Hematopoietic multipotent progenitor cell treated with erythropoietin and hydrocortisone succinate and interleukin-3 and kit ligand, for 6 days (in vitro differentiated cells): ENCODE measurements at regions not wholly inside any gene's neighbourhood (a gene's known extent, or its start where the extent isn't known, plus 50 kb on each side); places are given as distances from the start of the nearest gene placed in this dataset.

Experiments used
- DNase-seq: peaks from one replicate; pipeline ENCODE4 v3.0.0-alpha.2; 2015

- DNase-seq = no peak
Observed at GRCh38 chr5:2656206-2656605, 95.3 kb downstream of the IRX2 start.

DNA sequence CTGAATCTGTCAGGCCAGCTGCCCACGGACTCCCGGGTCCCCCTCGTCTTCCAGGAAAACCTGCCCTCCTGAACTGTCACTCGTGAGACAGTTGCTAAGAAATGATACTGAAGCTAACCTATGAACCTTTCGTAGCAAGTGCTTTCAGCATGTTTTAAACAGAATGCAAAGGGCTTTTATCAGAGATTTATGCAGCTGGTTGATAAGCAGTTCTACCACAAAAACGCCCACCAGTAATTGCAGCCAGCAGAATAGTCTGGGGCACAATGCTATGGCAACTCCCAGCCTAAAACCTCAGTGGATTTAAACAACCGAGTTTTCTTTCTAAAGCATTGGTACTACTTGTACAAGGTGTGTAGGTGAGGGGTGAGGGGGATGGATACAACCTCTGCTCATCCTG, 97.5 kb downstream of the IRX2 start:
- no peak for DNase-seq

DNA sequence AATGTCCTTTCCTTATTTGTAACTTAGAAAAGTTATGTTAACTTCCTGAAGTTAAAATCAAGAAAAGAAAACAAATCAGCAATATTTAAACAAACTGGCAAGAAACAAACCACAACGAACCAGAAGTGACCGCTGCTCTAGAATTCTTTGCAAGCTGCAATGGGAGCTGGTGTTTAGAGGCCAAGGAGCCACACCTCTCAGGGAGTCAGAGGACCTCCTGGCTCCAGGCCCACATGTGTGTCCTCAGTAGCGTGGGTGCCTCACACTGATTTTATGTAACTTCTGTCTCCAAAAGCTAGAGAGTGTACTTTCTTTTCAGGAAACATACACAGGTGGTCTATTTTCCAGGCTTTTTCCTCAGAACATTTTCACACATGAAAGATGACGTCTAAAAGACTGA, 100.4 kb downstream of the IRX2 start:
- no peak for DNase-seq

GRCh38 chr5:2642684-2643345, 108.7 kb downstream of the IRX2 start:
- no peak for DNase-seq

DNA sequence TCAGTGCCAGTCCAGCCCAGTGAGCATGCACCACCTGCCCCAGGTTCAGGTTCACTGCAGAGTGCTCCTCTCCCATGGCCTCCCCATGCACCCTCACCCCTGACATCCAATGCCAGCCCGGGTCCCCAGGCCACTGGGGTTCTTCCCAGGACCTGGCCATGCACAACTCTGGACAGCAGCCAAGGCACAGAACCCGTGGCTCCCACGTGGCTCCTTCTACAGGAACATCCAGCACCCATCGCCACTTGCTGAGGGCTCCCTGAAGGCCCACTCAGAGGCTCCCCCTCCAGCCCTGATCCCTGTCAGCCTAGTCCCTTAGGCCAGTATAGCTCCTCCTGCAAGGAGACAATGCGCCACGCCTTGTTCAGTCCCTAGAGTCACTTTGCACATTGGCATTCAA, 110.8 kb downstream of the IRX2 start:
- no peak for DNase-seq

DNA sequence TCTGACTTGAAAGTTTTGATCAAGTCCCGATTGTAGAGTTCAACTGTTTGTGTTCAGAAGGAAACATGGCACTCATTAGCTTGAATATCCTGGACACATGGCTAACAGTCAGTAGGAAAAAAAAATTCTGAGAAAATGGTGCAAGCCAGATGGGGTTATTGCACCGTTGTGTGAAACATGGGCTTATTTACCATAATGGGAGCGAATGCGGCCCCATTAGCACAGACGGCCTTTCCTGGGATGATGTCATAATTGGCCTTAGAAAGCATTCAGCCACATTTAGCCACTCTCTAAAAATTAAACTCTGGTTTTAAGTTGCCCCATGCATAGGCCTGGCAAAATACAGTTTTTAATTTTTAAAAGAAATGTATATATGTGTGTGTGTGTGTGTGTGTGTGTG, 112.1 kb downstream of the IRX2 start:
- DNase-seq = no peak

- no peak for DNase-seq
Observed at GRCh38 chr5:2634399-2635176, 116.9 kb downstream of the IRX2 start.

DNA sequence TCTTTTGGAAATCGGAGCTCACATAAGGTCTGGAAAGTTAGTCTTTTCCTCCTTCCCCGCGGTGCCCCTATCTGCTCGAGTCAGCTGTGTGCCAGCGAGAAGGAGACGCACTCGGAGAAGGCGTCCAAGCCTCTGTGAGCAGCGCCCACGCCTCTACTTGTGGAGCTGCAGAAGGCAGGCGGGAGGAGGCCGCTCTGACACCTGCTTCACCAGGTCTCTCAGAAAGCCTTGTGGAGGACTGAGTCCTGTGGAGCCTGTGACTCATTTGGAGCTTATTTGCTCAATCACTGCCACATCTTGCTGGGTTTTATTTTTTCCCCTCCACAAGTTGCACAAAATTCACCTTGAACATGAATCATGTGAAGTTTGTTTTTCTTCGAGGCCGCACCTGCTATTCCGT, 117.5 kb downstream of the IRX2 start:
- DNase-seq = no peak

DNA sequence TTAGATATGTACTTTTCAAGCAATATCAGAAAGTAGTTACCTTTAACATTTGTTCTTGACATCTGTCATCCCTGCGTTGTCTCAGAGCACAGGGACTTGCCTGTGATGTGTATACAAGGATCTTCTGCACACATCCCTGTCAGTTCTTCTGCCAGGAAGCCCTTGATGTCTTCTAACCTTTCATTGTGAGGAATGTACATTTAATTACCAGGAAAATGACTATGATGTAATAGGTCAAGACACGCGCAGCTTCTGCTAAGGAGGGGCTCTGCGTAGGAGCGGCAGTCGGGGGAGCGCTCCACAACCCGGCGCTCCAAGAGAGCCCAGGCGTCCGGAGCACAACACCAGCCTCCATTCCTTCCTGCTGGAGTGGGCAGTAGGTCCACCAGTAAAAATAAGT, 119.7 kb downstream of the IRX2 start:
- no peak for DNase-seq

GRCh38 chr5:2629045-2629444, 122.4 kb downstream of the IRX2 start:
- DNase-seq = no peak

GRCh38 chr5:2627867-2628266, 123.6 kb downstream of the IRX2 start:
- no peak for DNase-seq

- no peak for DNase-seq
Observed at GRCh38 chr5:2626572-2626971, 124.9 kb downstream of the IRX2 start.

GRCh38 chr5:2622866-2623265, 128.6 kb downstream of the IRX2 start:
- no peak for DNase-seq

DNA sequence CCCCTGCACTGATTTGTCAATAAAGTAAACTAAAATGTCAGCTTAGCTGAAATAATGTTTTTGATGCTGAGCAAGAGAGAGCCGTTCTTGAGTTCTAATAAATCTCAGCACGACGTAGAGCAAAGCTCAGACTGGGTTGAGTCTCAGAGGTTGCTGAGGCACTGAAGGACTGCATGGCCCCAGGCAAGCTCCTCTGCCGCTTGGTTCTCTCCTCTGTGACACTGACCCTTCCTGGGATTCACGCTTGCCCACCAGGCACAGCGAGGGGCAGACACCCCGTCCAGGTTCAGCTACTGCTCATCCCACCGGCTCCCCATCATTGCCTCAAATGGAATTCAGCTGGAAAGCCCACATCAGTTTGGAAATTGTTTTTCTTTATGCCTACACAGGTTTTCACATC, 129.8 kb downstream of the IRX2 start:
- no peak for DNase-seq

DNA sequence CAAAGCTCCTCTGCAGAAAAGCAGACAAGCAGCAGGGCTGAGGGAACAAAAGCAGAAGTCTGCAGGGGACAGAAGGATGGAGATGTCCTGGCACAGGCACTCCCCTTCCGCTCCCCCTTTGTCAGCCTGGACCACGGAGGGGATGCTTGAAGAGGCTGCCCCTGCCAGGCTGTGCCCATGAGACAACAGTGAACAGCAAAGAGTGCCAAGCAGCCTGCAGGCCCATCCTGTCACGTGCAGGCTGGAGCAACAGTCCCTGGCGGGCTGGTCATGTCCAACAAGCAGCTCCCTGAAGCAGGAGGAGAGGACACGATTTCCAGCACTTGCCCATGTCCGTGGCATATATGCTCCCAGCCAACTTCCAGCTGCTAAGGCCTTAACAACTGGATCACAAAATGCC, 132.3 kb downstream of the IRX2 start:
- DNase-seq = no peak

- DNase-seq = no peak
Observed at GRCh38 chr5:2617461-2617860, 134.0 kb downstream of the IRX2 start.

GRCh38 chr5:2615917-2616316, 135.6 kb downstream of the IRX2 start:
- no peak for DNase-seq

DNA sequence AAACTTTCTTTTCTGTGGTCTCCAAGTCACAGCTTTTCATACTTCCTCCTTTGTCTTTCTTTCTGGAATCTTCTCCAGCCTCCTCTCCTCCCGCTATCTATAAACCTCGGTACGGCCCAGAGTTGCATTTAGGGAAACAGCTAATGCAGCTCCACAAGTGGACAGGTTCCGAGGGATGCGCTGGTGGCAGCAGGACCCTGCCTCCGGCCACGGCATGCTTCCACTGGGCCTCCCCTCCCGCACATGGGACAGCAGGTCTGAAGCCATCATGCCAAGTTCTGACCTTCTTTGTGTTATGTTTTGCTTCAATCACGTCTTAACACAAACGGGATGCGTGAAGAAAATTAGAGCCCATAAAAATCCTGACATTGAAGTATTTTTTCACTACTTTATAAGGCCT, 136.9 kb downstream of the IRX2 start:
- DNase-seq = no peak

- no peak for DNase-seq
Observed at GRCh38 chr5:2611659-2612058, 139.8 kb downstream of the IRX2 start.

DNA sequence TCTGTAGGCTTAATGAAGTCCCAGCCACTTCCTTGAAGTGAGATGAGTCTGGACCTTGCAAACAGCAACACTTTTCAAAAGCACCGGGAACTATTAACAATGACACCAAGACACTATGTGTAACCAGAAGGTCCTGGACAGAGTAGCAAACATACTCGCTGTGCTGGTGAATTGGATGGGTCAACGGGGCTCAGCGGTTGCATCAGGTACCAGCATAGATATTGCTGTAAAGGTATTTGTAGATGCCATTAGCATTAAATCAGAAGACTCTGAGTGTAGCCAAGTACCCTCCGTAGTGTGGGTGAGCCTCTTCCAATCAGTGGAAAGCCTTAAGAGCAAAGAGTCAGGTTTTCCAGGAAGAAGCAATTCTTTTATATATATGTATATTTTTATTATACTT, 140.5 kb downstream of the IRX2 start:
- DNase-seq = no peak

DNA sequence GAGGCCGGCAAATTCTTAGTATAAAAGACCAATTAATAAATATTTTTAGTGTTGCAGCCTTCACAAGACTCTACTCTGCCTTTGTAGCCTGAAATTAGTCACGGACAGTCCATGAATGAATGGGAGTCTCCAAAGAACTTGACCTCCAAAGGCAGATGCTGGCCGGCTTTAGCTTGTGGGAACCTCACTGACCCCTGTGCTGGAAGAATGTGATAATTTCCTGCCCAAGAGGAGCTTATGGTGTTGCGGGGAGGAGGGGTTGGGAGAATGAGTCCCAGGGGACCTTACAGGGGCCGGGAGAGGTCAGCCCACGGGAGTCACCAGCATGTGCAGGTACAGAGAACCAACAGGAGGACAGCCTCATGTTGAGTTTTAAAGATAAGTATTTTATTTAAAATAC, 143.1 kb downstream of the IRX2 start:
- no peak for DNase-seq

DNA sequence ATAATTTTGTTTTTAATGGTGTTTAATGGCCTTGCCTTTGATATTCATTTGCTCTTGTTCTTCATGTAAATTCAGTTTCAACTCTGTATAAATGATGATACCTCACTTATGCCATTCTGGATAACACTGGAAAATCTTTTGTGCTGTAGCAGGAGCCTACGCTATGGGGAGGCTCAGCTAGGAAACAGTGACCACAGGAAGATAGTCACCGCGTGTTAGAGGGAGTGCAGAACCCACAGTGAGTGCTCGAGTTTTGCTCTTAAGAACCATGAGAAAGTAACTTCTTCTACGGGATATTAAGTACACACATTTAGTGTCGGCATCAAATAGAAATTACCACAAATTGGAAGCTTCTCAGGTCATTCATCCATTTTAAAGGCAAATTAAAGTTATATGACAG, 143.9 kb downstream of the IRX2 start:
- DNase-seq = no peak

DNA sequence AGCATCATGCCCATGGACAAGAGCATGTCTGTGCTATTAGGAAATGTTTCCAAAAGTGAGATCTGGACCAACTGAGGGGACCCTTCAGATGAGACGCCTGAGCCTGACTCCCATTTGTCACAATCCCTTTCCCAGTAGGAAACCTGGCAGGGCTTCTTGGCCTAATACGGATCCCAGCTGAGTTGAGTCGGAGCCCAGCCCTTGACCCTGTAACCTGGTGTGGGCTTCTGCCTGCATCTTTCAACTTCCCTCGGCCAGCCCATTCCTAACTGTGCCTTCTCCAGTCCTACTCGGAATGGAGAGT, 148.3 kb downstream of the IRX2 start:
- DNase-seq = no peak

DNA sequence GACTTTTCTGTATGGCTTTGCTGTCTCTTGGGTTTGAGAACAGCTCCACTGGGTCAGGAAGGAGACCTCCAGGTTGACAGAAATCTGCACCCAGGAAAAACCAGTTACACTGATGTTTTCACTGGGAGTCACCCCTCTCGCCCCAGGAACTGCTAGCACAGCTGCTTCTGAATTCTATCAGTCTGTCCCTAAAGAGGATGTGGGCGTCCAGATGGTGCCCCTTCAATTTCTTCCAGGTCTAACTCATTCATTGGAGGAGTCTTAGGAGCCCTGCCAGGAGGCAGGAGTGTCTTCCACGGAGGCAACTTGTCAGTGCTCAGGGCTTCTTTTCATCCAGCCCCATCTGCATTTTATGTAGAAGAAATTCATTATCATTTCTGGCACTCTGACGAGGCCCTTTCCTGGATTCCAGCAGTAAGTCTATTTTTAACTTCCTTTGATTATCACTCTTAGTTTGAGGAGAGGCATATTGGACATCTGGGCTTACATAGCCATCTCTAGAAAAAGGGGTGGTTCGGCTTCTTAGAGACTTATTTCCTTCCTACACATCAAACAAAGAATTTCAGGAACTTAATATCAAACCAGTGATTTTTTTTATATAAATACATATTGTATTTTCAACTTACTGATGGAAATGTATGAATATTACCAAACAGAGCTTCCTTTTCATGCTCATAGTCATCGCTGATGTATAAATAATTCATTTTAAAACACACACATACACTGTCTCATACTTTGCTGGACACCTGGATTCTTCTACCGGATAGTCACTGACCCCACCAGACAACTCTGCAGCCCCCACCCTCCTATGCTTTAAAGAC, 148.8 kb downstream of the IRX2 start:
- no peak for DNase-seq
